Breast epithelium (tissue), 4 donors: ENCODE measurements at regions not wholly inside any gene's neighbourhood (a gene's known extent, or its start where the extent isn't known, plus 50 kb on each side); places are given as distances from the start of the nearest gene placed in this dataset.
"Not testable (repeated sequence)": the region's sequence is repeated elsewhere in the genome, so short reads cannot be mapped to it uniquely, and the experiment has no call there.

Experiments used
- DNase-seq, 2 donors: peaks; one replicate each; pipeline ENCODE4 v3.0.0-alpha.2; 2019; ENCODE audit warnings: low spot score in 2 of 2
- H3K27ac ChIP-seq, 2 donors: fragments of 200-600 bp; sonication (generic) in 1 of 2; one replicate each; pipeline ENCODE4 v1.5.1; 2016 to 2019; ENCODE audit warnings: mild to moderate bottlenecking in 1 of 2
- H3K27me3 ChIP-seq, 2 donors: fragments of 200-600 bp; sonication (generic) in 1 of 2; one replicate each; pipeline versions ENCODE4 v1.5.1 to v1.6.0; 2017 to 2019; ENCODE audit warnings: control low read depth in 1 of 2, mild to moderate bottlenecking in 1 of 2
- H3K36me3 ChIP-seq: fragments of 200-600 bp; one replicate; pipeline ENCODE4 v1.5.1; 2019
- H3K4me1 ChIP-seq, 2 donors: fragments of 200-600 bp; sonication (generic); one replicate each; pipeline ENCODE4 v1.5.1; 2016 to 2019; ENCODE audit warnings: control low read depth in 1 of 2
- H3K4me3 ChIP-seq, 3 donors: fragments of 200-600 bp; sonication (generic); 1 replicate in 2 of 3; 2 replicates in 1 of 3; pipeline ENCODE4 v1.5.1; 2016 to 2019; ENCODE audit warnings: mild to moderate bottlenecking in 3 of 3, moderate library complexity in 2 of 3
- H3K9me3 ChIP-seq, 2 donors: fragments of 200-600 bp; sonication (generic) in 1 of 2; one replicate each; pipeline ENCODE4 v1.5.1; 2016 to 2019; ENCODE audit warnings: control low read depth in 1 of 2
- CTCF ChIP-seq, 3 donors: fragments of 450-650 bp; IDR thresholded peaks; one replicate each; pipeline ENCODE4 v1.5.1; 2016 to 2017; ENCODE audit warnings: antibody characterized with exemption in 3 of 3, mild to moderate bottlenecking in 3 of 3, moderate library complexity in 3 of 3
- POLR2A ChIP-seq: fragments of 450-650 bp; IDR thresholded peaks from one replicate; pipeline ENCODE4 v1.6.1; 2016; ENCODE audit warnings: antibody characterized with exemption, mild to moderate bottlenecking, moderate library complexity
- POLR2AphosphoS5 ChIP-seq, 3 donors: sonication (generic); formaldehyde crosslinking; IDR thresholded peaks; one replicate each; pipeline ENCODE4 v1.6.1; 2017; ENCODE audit warnings: antibody characterized with exemption in 3 of 3
- intact Hi-C: fragments of 100-400 bp; cut with DNase I; formaldehyde crosslinking; loops from one replicate; pipeline ENCODE4 v1.15.1; 2023; ENCODE audit warnings: low total_unique reads

GRCh38 chr4:123024710-123025109 lies 102.3 kb upstream of the NUDT6 start:
- TF ChIP-seq POLR2A (no peak), POLR2AphosphoS5 (IDR thresholded peaks at IDR 0.05) (no peak), CTCF (IDR thresholded peaks at IDR 0.05) (no peak)
- Histone ChIP-seq H3K36me3 (no peaks in the 10 kb centered on the region), H3K27me3 (no peaks in the 10 kb centered on the region), H3K4me3 (no peak overlapping the region), H3K4me1 (no peaks in the 10 kb centered on the region), H3K27ac (no peak overlapping the region), H3K9me3 (no peaks in the 10 kb centered on the region)
- no peak for DNase-seq
- intact Hi-C loops = no loop called here

GRCh38 chr4:123025398-123025797 lies 103.0 kb upstream of the NUDT6 start:
- no peaks in the 10 kb centered on the region for H3K4me1 ChIP-seq
- DNase-seq = no peak
- no peaks in the 10 kb centered on the region for H3K36me3 ChIP-seq
- no peaks in the 10 kb centered on the region for H3K27me3 ChIP-seq
- no peaks in the 10 kb centered on the region for H3K9me3 ChIP-seq
- no peak overlapping the region for H3K27ac ChIP-seq
- TF ChIP-seq POLR2AphosphoS5 (IDR thresholded peaks at IDR 0.05) (no peak), CTCF (IDR thresholded peaks at IDR 0.05) (no peak), POLR2A (no peak)
- intact Hi-C loops = no loop called here
- no peak overlapping the region for H3K4me3 ChIP-seq

- intact Hi-C loops, H3K9me3 ChIP-seq, H3K36me3 ChIP-seq, H3K27ac ChIP-seq, H3K4me3 ChIP-seq, H3K4me1 ChIP-seq, DNase-seq, H3K27me3 ChIP-seq: not testable (repeated sequence)
Measured at GRCh38 chr4:123026015-123026414, 103.6 kb upstream of the NUDT6 start.

- no peaks in the 10 kb centered on the region for H3K4me1 ChIP-seq
- no peaks in the 10 kb centered on the region for H3K36me3 ChIP-seq
- TF ChIP-seq CTCF (IDR thresholded peaks at IDR 0.05) (no peak), POLR2AphosphoS5 (IDR thresholded peaks at IDR 0.05) (no peak), POLR2A (no peak)
- no peak overlapping the region for H3K4me3 ChIP-seq
- intact Hi-C loops = no loop called here
- H3K27ac ChIP-seq = no peak overlapping the region
- no peak for DNase-seq
- H3K27me3 ChIP-seq = no peaks in the 10 kb centered on the region
- H3K9me3 ChIP-seq = no peaks in the 10 kb centered on the region
Measured at GRCh38 chr4:123031664-123032063, 109.3 kb upstream of the NUDT6 start.

- no peaks in the 10 kb centered on the region for H3K4me1 ChIP-seq
- H3K36me3 ChIP-seq = no peaks in the 10 kb centered on the region
- intact Hi-C loops = no loop called here
- no peak overlapping the region for H3K4me3 ChIP-seq
- no peak for DNase-seq
- no peak overlapping the region for H3K27ac ChIP-seq
- H3K27me3 ChIP-seq = no peaks in the 10 kb centered on the region
- TF ChIP-seq POLR2AphosphoS5 (IDR thresholded peaks at IDR 0.05) (no peak), POLR2A (no peak), CTCF (IDR thresholded peaks at IDR 0.05) (no peak)
- no peaks in the 10 kb centered on the region for H3K9me3 ChIP-seq
Measured at GRCh38 chr4:123034023-123034422, 111.6 kb upstream of the NUDT6 start.

GRCh38 chr4:123035239-123035638 lies 112.8 kb upstream of the NUDT6 start:
- no peak overlapping the region for H3K4me3 ChIP-seq
- H3K27me3 ChIP-seq = no peaks in the 10 kb centered on the region
- no peaks in the 10 kb centered on the region for H3K4me1 ChIP-seq
- intact Hi-C loops = no loop called here
- TF ChIP-seq POLR2AphosphoS5 (IDR thresholded peaks at IDR 0.05) (no peak), CTCF (IDR thresholded peaks at IDR 0.05) (no peak), POLR2A (no peak)
- H3K27ac ChIP-seq = no peak overlapping the region
- no peaks in the 10 kb centered on the region for H3K36me3 ChIP-seq
- H3K9me3 ChIP-seq = no peaks in the 10 kb centered on the region
- DNase-seq = no peak
